GM12891 (cell line): ENCODE measurements at regions not wholly inside any gene's neighbourhood (a gene's known extent, or its start where the extent isn't known, plus 50 kb on each side); places are given as distances from the start of the nearest gene placed in this dataset.
"Not testable (repeated sequence)": the region's sequence is repeated elsewhere in the genome, so short reads cannot be mapped to it uniquely, and the experiment has no call there.

Source experiments
- DNase-seq: peaks from one replicate; pipeline ENCODE4 v3.0.0; 2011; ENCODE audit warnings: low spot score; ENCODE audit not compliant: insufficient read length
- FAIRE-seq: peaks from 2 replicates; lab custom pipeline; 2011; peaks lifted over from hg19 to GRCh38; lab: Jason Lieb, UNC
- PAX5 ChIP-seq: IDR thresholded peaks from 2 replicates; pipeline ENCODE4 v1.6.1; 2011; ENCODE audit warnings: low read length, moderate library complexity, mild to moderate bottlenecking; ENCODE audit not compliant: insufficient read depth, severe bottlenecking
- POLR2A ChIP-seq: IDR thresholded peaks from 2 replicates; pipeline ENCODE4 v1.6.1; 2011; ENCODE audit warnings: low read depth, low read length, control low read depth
- POLR2AphosphoS5 ChIP-seq: IDR thresholded peaks from 2 replicates; pipeline ENCODE4 v1.6.1; 2011; ENCODE audit warnings: low read depth, low read length, control low read depth
- POU2F2 ChIP-seq: IDR thresholded peaks from 2 replicates; pipeline ENCODE4 v1.6.1; 2011; ENCODE audit warnings: low read depth, mild to moderate bottlenecking, control low read depth, low read length, moderate library complexity
- SPI1 ChIP-seq: IDR thresholded peaks from 2 replicates; pipeline ENCODE4 v1.6.1; 2011; ENCODE audit warnings: low read depth, low read length, control low read depth
- TAF1 ChIP-seq: IDR thresholded peaks from 2 replicates; pipeline ENCODE4 v1.6.1; 2011; ENCODE audit warnings: low read depth, low read length, control low read depth

GRCh38 chr7:91457208-91457607, 193.0 kb downstream of the FZD1 start:
- FAIRE-seq (no peak), DNase-seq (no peak)
- TF ChIP-seq SPI1 (no peak), POLR2AphosphoS5 (no peak), POU2F2 (no peak), POLR2A (no peak), TAF1 (no peak), PAX5 (no peak)

- TF ChIP-seq TAF1 (no peak), PAX5 (no peak), POLR2A (no peak), POU2F2 (no peak), SPI1 (no peak), POLR2AphosphoS5 (no peak)
- FAIRE-seq = no peak
- no peak for DNase-seq
These were observed 195.3 kb downstream of the FZD1 start for GRCh38 chr7:91459539-91459938.

GRCh38 chr7:91462316-91462715, 198.1 kb downstream of the FZD1 start:
- no peak for FAIRE-seq
- DNase-seq = no peak
- TF ChIP-seq POLR2AphosphoS5 (no peak), SPI1 (no peak), POLR2A (no peak), PAX5 (no peak), TAF1 (no peak), POU2F2 (no peak)

- FAIRE-seq (no peak), DNase-seq (no peak)
- no peak for TF ChIP-seq POLR2A
These were observed 199.1 kb downstream of the FZD1 start for GRCh38 chr7:91463330-91463729.

- TF ChIP-seq SPI1 (no peak), POLR2A (no peak), TAF1 (no peak), POU2F2 (no peak), PAX5 (no peak), POLR2AphosphoS5 (no peak)
- no peak for DNase-seq
- FAIRE-seq = no peak
These were observed 201.4 kb downstream of the FZD1 start for GRCh38 chr7:91465595-91466061.

- DNase-seq (no peak), FAIRE-seq (no peak)
- TF ChIP-seq TAF1 (no peak), PAX5 (no peak), POLR2A (no peak), POLR2AphosphoS5 (no peak), SPI1 (no peak), POU2F2 (no peak)
These were observed 204.0 kb downstream of the FZD1 start for GRCh38 chr7:91468256-91468655.

GRCh38 chr7:91473619-91474018, 209.4 kb downstream of the FZD1 start:
- DNase-seq = no peak
- TF ChIP-seq TAF1 (no peak), POU2F2 (no peak), PAX5 (no peak), POLR2A (no peak), POLR2AphosphoS5 (no peak), SPI1 (no peak)
- no peak for FAIRE-seq

- no peak for DNase-seq
- no peak for FAIRE-seq
- no peak for TF ChIP-seq POLR2A
- TF ChIP-seq POLR2AphosphoS5 = no peak
- TF ChIP-seq SPI1 = no peak
- TF ChIP-seq TAF1 = no peak
- TF ChIP-seq PAX5 = no peak
- TF ChIP-seq POU2F2 = no peak
These were observed 209.8 kb downstream of the FZD1 start for GRCh38 chr7:91474074-91474473.

- FAIRE-seq = not testable (repeated sequence)
These were observed 216.2 kb downstream of the FZD1 start for GRCh38 chr7:91480470-91480869.

GRCh38 chr7:91491868-91492267, 227.6 kb downstream of the FZD1 start:
- no peak for DNase-seq
- TF ChIP-seq PAX5 = no peak
- no peak for TF ChIP-seq POLR2A
- TF ChIP-seq SPI1 = no peak
- TF ChIP-seq POU2F2 = no peak
- no peak for TF ChIP-seq TAF1
- TF ChIP-seq POLR2AphosphoS5 = no peak
- FAIRE-seq = no peak

More at GRCh38 chr7:91480470-91480869, 216.2 kb downstream of the FZD1 start:
- not testable (repeated sequence) for DNase-seq

GRCh38 chr7:91492317-91492716, 228.1 kb downstream of the FZD1 start:
- FAIRE-seq = no peak

More at GRCh38 chr7:91492317-91492716, 228.1 kb downstream of the FZD1 start:
- TF ChIP-seq SPI1 (no peak), POLR2AphosphoS5 (no peak), TAF1 (no peak), POLR2A (no peak), PAX5 (no peak), POU2F2 (no peak)
- no peak for DNase-seq
